HS-5 (cell line): ENCODE measurements at regions not wholly inside any gene's neighbourhood (a gene's known extent, or its start where the extent isn't known, plus 50 kb on each side); places are given as distances from the start of the nearest gene placed in this dataset.

Source experiments
- DNase-seq: peaks from one replicate; pipeline ENCODE4 v3.0.0-alpha.2; 2012; ENCODE audit warnings: low read depth

DNA sequence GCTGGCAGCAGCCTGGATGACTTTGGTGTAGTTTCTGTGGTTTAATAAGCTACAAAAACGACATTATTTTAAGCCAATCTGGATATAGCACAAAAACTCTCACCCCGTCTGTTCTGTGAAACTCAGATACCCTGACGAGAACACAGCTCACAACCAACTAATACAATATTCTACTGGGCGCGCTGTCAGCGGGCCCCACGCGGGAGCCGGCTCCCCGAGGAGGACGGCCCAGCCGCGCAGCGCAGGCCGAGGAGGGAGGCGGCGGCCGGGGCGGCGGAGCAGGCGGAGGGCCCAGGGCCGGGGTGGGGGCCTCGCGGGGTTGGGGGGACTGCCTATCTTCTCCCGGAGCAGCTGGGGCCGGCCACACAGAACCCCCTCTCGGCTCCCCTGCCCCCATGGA is 87.2 kb upstream of the POU3F1 start:
- DNase-seq = no peak

DNA sequence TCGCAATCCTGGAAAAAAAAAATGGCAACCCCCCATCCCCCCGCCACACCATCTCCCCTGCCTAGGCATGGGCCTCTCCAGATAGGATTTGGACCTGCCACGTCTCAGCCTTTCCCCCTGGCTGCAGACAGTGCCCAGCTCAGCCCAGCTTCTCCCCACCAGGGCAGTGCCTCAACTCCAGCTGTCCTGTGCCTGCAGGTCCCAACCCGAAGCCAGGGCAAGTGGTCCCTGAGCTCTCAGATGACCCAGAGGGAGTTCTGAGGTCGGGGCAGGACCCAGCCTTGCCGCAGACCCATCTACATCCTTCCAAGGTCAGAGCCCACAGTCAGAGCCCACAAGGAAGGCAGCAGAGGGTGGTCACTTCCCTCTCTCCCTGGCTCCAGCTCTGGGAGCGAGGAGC is 86.7 kb upstream of the POU3F1 start:
- DNase-seq = no peak

GRCh38 chr1:38132681-38133080 is 86.1 kb upstream of the POU3F1 start:
- DNase-seq = no peak

DNA sequence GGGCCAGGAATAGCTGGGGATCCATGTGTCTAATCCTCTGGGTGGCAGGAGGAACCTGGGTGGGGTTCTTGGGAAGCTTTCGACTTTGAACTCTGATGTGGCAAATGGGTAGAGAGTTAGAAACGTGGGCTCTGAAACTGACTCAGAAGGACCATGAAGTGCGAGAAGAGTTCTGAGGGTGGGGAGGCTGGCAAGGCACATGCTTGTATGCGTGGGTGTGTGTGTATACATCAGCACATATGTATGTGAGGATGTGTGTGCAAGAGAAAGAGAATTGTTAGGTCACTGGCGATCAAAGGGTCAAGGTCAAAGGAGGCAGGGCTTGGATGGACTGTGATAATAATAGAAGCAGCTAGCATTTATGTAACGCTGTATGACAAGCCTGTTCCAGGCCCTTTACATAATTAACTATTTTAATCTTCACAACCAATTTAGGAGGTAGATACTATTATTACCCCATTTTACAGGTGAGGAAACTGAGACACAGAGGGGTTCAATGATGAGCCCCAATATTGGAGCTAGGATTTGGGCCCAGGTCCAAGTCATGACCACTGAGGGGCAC is 84.5 kb upstream of the POU3F1 start:
- DNase-seq = no peak

DNA sequence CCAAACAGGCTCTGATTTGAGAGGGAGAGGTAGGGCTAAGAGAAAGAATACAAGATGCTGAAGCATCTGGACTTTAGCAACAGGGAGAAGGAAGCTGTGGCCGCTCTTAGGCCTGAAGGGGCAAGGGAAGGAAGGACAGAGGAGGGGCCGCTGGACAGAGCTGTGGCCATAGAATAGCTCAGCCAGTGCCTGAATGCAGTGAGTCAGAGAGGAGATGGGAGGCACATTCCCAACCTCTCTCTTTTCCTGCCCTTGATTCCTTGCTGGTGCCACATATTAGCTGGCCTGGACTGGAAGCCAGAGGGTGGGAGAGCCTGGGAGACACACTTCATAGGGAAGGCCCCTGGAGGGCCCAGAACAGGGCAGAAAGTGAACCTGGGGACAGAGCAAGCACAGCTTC is 83.4 kb upstream of the POU3F1 start:
- DNase-seq = no peak

DNA sequence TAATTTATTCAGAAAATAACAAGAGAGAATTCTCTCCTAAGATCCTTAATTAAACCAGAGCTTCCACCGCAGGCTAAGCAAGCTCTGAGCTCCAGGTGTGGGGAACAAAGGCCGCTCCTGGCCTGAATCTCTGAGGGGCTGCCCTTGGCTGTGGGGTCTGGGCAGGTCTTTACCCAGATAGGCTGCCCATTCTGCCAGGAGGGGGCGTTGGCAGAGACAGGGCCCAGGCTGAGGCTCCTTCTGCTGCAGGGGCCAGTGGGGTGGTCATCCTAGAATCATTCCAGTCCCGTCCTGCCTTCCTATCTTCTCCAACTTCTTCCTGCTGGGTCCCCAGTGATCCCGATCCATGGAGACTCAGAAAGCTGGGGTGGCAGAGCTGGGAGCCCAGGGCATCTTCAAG is 82.9 kb upstream of the POU3F1 start:
- DNase-seq = no peak

- DNase-seq = no peak
Observed at GRCh38 chr1:38128926-38129453, 82.4 kb upstream of the POU3F1 start.

- no peak for DNase-seq
Observed at GRCh38 chr1:38128511-38128910, 81.9 kb upstream of the POU3F1 start.

DNA sequence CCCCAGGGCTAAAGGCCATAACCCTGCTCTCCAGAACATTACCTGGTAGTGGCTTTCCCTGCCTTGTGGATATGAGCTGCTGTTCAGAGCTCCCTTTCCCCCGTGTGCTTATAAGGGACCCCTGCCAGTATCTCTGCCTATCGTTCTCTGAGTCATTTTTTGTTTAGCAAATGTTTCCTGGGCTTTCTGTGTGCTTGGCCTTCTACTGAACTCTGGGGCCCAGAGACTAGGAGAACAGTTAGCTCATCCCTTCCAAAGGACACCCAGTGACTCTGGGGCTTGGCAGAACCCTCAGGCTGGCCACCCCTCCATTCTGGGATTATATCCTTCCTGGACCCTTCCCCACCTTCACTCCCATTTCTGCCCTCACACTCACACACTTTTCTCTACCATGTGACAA is 80.8 kb upstream of the POU3F1 start:
- no peak for DNase-seq

DNA sequence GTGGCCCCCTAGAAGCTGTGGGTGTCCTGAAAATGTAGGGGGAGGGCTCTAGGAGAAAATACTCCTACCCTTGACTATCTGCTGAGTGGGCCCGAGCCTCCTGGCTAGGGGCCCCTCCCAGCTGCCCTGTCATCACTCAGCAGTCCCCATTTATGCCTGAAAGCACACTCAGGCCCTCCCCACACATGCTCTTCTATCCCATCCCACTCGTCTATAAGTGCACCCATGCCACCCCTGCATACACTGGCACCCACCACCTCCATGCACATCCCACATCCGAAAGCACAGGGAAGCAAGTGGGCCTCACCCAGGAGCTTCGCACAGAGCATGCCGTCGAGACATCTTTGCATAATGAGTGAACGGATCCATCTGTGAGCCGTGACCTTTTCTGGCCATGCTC is 80.4 kb upstream of the POU3F1 start:
- no peak for DNase-seq

DNA sequence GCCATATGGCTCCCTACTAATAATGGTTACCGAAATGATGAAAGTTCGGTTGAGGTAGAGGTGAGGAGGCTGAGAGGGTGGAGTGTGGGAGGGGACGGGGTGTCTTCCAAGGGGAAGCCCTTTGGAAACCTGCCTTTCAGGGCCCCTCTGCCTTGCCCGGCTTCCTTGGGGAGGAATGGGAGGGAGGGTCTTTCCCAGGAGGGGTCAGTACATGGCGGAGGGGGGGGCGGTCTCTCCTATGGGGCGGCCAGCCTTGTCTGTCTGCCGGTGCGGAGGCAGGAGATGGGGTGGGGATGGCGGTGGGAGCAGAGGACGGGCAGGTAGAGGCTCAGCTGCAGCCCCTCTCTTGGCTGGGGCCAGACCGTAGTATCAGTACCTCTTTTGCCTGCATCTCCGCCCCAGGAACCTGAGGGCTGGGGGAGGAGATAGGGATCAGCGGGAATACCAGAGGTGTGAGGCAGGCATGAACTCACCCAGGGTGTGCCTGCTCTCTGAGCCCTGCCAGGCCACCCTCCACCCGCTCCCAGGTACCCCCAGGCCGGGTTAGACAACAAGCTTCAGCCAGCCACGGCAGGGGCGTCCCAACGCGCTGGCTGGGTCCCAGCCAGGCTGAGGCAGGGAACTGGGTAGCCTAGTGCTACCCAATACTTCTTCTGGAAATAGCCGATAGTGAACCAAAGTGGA is 79.4 kb upstream of the POU3F1 start:
- DNase-seq = no peak

DNA sequence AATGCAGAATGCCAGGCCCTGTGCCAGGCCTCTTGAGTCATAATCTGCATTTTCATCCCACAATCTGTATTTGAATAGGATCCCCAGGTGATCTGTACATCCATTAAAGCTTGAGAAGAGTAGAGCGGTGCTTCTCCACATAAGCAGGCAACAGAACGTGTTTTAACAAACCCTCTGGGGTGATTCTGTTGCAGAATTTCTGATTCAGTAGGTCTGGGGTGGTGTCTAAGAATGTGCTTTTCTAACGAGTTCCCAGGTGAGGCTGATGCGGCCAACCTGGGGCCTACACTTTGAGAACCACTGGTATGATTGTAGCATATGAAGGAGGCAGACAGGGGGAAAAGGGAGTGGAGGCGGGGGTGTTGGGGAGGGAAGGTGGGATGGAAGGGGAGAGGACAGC is 78.4 kb upstream of the POU3F1 start:
- DNase-seq = no peak

DNA sequence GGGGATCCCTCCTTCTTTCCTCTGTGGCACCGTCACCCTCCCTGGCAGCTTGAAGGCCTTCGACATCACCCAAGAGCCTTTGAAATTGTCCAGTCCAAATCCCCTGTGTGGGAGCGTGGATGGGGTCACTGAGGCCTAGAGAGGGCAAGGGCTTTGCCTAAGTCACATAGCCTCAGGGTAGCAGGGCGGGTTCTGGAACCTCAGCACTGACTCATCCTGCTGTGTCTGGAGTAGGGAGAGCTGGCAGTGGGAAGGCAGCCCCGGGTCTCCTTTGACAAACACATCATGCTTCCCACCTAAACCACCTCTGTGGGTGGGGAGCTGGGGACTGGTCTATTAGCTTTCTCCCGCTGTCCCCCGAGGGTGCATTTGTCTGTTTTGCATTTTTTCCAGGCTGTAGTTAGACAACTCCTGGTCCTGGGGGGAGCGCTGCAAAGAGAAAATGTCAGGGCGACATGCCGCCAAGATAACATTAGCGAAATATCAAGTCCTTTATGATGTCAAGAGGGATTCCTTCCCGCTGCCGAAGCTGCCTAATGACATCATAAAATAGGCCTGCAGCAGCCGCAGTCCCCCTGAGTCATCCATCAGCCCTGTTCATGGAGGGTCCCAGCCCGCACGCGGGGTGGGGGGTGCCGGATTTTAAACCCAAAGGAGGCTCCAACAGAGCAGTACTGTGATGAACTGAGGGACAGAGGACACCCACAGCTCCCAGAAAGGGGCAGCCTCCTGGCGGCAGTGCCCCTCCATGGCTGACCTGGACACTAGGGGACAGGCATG is 77.0 kb upstream of the POU3F1 start:
- no peak for DNase-seq

DNA sequence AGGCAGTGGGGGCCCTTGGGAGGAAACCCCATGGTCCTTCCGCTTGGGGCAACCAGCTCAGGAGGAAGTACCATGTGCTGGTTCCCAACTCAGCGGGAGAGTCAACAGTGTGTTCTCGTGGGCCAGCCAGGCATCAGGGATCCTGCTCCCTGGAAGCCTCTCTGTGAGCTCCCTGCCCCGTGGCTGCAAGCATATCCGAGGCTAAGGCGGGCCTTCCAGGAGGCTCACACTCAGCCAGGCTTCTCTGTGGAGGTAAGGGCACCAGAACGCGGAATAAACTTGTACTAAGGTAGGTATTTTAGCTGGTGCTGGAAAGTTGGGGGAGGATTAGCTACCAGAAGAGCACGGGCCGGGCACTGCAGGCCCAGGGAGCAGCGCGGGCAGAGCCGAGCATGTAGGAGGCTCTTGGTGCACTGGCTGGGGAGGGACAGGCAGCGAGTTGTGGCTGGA is 74.7 kb upstream of the POU3F1 start:
- DNase-seq = no peak

DNA sequence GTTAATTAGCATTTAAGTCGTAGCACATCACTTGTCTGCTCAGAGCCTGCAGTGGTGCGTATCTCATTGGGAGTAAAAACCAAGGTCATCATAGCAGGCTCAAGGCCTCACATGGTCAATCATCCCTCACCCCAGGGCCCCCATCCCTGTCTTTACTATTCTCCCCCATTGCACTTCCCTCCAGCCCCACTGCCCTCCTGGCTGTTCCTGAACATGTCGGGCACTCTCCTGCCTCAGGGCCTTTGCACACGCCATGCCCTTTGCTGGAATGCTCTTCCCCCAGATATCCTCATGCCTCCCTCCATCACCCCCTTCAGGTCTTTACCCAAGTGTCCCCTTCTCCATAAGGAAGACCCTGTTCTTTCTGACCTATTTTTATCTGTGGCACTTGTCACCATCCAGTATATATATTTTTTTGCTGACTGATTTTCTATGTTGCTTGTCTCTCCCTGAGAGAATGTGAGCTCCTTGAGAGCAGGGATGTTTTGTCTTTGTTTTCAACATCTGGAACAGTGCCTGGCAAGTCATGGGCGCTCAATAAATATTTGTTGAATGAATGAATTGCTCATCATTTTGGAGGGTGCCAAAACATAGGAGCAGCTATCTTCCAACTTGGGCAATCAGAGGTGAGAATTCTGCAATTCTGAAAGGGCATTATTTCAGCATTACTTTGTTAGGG is 74.1 kb upstream of the POU3F1 start:
- DNase-seq = no peak

DNA sequence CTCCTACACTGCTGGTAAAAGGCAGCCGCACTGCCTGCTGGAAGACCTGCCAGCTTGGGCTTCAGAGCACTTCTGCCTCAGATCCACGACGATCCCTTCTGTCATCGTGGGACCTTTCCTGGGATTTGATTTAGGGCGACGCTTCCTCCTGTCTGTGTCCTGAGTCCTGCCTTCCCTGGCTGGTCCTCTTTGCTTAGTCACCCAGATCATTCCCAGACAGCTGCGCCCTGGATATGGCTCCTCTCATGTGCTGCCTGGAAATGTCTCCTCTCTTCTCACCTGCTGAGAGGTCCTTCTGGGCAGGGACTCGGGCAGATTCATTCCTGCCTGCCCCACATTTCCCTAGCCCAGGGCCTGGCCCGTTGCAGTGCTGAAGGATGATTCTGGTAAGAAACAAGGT is 72.4 kb upstream of the POU3F1 start:
- DNase-seq = no peak

GRCh38 chr1:38117444-38117887 is 70.9 kb upstream of the POU3F1 start:
- DNase-seq = no peak

GRCh38 chr1:38115682-38116202 is 69.1 kb upstream of the POU3F1 start:
- no peak for DNase-seq

GRCh38 chr1:38115226-38115625 is 68.6 kb upstream of the POU3F1 start:
- no peak for DNase-seq

- no peak for DNase-seq
Observed at GRCh38 chr1:38114241-38115026, 67.8 kb upstream of the POU3F1 start.

DNA sequence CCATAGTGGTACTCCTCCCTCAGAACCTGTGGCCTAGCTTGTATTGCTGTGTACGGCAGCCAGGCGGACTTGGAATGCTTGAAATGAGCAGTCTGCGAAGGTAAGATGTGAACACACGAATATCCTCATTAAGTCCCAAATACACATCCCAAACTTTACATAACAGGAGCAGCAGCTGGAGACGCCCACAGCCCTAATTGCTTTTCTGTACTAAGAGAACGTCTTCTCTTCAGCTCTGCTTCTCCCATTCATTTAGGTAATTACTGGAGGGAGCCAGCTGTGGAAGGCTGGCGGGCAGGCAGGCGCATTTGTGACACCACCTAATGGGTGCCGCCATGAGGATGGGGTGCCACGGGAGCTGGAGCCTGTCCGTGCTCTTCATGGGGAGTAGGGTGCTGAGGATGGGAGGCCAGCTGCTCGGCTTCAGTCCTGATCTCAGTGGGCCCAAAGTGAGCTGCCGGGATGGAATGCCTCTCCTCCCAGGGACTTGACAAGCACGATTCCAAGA is 66.6 kb upstream of the POU3F1 start:
- DNase-seq = no peak
